Hematopoietic multipotent progenitor cell (in vitro differentiated cells): ENCODE measurements at regions not wholly inside any gene's neighbourhood (a gene's known extent, or its start where the extent isn't known, plus 50 kb on each side); places are given as distances from the start of the nearest gene placed in this dataset.

Source experiments
- DNase-seq, 3 donors: peaks; one replicate each; pipeline ENCODE4 v3.0.0-alpha.2; 2011 to 2015; ENCODE audit warnings: low read depth in 2 of 3, low spot score in 2 of 3

- no peak for DNase-seq
Measured at GRCh38 chr18:61729322-61729721, 163.5 kb downstream of the RNF152 start.

- no peak for DNase-seq
Measured at GRCh38 chr18:61727241-61728193, 165.3 kb downstream of the RNF152 start.

GRCh38 chr18:61724532-61724931, 168.3 kb downstream of the RNF152 start:
- DNase-seq: no peak

GRCh38 chr18:61722247-61722646, 170.6 kb downstream of the RNF152 start:
- no peak for DNase-seq

DNA sequence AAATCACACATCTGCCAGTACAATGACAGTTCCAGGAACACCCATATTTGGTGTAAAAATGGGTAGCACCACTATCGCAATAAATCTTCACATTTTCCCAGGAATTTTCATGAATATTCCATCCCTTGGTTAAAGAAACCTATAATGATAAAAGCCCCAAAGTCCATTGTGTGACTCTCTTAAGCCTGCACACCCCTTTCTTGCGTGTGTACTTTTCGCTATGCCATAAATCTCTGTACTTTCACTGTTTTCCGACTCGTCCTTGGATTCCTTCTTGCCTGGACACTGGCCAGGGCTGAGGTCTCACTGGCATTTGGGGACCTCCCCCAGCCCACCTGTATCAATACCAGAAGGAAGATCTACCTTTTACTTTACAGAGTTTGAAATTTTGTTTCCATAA, 172.3 kb downstream of the RNF152 start:
- no peak for DNase-seq

GRCh38 chr18:61719671-61720070, 173.1 kb downstream of the RNF152 start:
- no peak for DNase-seq

GRCh38 chr18:61718944-61719343, 173.9 kb downstream of the RNF152 start:
- no peak for DNase-seq

DNA sequence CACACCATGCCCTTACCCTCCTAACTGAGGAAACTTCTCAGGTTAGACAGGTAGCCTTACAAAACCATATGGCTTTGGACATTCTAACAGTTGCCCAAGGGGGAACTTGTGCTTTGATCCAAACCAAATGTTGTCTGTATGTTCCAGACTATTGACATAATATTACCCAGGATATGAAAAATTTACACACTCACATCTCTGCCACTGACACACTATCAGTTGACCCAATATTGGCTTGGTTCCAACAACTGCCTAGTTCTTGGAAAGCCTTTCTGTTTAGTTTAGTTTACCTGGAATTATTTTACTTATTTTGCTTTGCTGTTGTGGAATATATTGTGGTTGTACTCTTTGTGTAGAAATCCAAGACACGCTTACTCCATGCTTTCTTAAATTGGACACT, 178.4 kb downstream of the RNF152 start:
- DNase-seq: no peak

GRCh38 chr18:61713502-61713901, 179.3 kb downstream of the RNF152 start:
- no peak for DNase-seq

DNA sequence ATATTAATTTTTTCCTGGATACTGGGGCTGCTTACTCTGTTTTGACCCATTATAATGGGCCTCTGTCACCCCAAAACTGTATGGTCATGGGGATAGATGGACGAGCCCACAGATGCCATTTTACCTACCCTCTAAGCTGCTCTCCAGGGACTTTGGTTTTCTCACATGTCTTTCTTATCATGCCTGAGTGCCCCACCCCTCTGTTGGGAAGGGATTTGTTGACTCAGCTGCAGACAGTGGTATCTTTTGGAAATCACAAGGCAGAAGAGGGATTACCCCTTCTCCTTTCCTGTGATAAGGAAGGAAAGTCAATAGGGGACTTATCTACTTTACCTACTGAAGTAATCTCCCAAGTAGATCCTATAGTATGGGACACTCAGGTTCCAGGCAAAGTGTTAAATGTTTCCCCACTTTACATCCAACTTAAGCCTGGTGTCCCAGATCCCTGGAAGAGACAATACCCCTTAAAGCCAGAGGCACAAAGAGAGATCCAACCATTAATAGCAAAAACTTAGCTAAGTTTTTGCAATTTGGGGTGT, 182.7 kb downstream of the RNF152 start:
- no peak for DNase-seq

GRCh38 chr18:61706276-61706915, 186.4 kb downstream of the RNF152 start:
- no peak for DNase-seq

- DNase-seq: no peak
Measured at GRCh38 chr18:61703508-61703907, 189.3 kb downstream of the RNF152 start.

DNA sequence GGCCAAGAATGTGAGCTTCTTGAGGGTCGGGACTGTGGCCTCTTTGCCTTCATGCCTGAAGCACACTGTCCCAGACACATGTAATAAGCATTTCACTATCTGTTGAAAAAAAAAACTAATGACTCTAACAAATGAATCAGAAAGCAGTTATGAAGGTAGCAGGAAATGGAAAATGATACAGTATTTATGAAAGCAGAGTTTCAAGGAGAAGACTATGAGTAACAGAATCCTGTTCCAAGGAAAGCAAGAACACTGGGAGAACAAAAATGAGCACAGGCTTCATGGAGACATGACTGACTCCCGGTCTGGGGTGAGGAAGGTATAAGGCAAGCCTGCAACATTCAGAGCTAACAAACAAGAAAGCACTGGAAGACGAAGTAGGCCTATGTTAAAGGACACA, 190.8 kb downstream of the RNF152 start:
- no peak for DNase-seq

DNA sequence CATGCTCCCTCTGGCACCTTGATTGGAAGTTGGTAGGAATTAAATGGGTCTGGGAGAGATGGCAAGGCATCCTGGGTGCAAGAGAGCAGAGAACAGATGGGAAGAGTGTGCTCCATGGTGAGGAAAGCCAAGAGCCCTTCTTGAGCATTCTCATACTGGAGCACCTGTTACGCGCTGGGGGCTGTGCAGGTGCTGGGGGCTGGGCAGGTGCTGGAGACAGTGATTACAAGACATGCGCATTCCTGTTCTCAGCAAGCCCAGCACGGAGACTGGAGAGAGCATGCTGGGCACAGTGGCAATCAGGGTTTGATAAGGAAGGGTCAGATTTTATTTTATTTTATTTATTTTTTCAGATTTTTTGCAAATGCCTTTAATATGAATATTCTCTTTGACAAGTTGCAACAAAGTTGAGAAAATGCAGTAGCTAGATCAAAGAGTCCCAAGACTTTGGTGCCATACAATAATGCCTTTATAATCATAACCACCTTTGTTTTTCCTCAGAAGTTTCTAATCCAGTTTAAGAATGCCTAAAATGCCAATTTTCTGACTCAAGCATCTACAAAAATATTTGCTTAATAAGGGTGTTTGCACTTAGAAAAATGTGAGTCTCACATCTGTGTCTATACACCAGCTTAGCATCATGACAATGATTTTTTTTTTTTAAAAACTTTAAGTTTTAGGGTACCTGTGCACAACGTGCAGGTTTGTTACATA, 193.3 kb downstream of the RNF152 start:
- DNase-seq: no peak

DNA sequence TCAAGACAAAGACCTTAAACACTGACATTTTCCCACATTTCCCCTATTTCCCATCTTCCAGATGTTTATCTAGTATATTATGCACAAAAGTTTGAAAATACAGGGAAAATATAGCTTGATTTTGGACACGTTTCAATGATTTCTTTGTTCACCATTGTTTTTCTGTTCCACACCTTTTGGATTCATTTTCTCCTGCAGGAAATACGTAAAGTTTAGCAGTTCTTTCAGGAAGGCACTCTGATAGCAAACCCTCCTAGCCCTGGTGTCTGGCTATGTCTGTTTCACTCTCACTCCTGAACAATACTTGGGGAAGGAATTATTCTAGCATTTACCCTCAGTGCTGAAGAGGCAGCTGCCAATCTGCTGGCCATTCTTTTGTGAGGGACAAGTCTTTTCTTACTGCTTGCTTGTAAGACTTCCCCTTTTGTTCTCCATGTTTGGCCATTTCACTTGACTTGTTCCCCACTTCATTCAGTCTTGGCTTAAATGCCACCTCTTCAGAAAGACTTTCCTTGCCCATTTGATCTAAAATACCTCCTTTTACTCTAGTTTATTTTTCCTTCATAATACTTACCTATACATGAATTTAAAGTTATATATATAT, 195.4 kb downstream of the RNF152 start:
- no peak for DNase-seq

DNA sequence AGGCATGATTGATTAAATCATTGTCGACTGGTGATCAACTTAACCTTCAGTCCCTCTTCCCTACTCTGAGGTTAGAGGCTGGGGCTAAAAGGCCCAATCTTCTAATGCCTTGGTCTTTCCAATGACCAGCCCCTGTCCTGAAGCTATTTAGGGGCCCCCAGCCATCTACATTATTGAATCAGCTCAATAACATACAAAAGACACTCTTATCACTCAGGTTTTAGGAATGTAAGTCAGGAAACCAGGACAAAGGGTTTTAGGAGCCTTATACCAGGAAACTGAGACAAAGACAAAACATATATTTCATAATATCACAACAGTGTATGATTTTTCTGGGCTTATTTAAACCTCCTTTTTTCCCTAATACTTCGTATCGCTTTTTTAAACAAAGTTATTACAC, 198.6 kb downstream of the RNF152 start:
- no peak for DNase-seq

DNA sequence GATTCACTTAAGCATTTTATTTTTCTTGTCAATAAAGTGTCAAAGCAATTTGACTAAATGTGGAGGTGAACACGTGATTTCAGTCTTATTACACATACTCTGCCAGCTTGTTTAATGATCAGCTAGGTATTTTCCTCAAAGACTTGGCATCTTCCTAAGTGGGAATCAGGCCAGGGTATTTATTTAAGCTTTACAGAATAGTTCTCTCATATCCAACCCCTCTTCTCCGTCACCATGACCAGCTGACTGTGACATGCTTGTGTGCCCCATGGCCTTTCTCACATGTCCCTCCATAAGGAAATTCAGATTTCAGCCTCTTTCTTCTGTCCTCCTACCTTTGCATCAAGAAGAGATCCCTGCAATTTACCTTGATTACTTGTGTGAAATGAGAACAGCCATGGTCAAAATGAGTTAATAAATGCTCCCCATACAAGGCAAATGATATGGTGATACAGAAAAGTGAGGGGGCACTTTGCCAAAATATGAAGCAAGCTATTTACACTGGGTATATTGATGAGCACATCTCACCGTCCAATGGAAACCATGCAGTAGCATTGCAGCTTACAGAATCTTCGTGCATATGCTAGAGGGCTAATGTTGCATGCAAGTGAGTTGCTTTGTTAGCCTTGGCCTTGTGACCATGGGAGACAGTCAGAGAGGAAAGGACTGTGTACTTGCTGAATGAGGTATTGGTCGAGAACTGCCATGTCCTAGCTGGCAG, 202.2 kb downstream of the RNF152 start:
- no peak for DNase-seq

DNA sequence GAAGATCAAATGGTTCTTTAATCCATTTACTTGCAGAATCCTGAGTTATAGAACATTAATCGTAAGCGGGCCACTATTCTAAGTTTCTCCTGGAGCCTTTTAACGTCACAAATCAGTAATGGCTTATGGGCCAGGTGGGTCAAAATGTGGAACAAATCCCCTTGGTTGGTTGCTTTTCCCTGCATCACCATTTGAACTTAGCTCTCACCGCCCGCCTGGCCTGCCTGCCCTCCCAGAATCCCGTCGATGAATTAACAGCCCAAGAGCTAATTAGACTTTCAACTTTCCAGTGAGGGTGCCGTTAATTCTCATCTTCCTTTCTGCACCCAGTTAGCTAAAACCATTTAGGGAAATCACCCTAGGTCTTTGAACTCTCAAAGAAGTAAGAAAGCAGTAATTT, 205.5 kb downstream of the RNF152 start:
- DNase-seq: no peak

DNA sequence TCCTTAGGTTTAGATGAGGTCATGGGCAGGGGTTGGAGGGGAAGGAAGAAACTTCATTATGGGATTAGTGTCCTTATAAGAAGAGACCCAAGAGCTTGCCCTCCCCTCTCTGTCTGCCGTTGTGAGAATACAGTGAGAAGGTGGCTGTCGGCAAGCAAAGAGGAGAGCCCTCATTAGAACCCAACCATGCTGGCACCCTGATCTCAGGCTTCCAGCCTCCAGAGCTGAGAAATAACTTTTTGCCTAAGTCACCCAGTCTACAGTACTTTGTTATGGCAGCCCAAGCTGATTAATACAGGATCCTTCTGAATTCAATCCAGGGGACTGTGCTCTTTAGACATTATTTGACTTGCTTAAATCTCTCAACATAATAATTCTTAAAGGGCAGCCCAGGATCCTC, 209.0 kb downstream of the RNF152 start:
- no peak for DNase-seq

DNA sequence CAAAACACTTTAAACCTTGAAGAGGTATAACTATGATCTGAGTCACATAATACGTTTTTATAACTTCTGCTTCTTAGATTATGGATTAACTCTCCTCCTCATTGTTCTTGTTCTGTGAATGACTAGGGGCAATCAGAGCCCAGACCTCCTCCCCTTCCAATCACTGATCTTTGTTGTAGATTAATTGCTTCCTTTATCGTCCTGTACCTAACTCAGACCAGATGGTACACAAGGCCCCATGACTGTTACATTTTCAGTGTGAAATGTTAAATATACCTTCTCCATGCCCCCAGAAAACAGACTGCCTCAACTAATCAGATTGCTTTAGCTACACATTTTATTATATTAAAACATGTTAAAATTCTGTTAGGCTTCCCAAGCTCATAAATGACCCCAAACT, 211.7 kb downstream of the RNF152 start:
- DNase-seq: no peak
